ENCODE measurements at regions not wholly inside any gene's neighbourhood (a gene's known extent, or its start where the extent isn't known, plus 50 kb on each side); places are given as distances from the start of the nearest gene placed in this dataset.

DNA sequence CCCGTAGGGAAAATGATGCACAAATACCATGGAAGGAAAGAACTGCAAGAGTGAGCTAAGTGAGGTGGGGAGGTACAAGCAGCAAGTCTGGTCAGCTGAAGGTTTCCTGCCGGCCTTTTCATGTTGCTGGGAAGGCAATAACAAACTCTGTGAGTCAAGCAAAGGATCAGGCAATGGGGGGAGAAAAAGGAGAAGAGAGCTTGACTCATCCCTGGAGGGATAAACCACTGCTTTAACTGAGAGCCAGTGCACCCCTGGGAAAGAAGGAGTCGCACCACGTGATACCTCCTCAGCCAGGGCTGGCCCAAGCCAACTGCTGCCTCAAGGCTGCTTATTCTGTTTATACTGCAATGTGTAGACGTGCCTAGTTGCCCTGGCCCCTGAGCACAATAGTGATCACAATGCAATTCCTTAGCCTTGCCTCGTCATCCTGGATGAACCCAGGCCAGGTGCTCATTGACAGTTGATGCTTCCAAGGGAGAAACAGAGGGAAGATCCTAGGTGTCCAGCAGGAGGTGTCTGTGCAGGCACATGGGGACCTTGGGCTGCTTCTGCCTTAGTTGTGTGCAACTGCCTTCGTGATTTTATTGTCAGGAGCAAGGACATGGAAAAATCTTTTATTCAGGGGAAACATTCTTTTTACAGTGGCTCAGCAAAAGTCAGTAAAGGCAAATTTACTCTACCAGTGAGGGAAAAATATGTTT lies 203.0 kb upstream of the TUT7 start:
- no peak for DNase-seq
- Mint-ChIP-seq H3K27me3 (ENCODE audit: low read depth, poor library complexity) (peaks cover 18% of the 10 kb centered on the region), H3K27ac (no peak overlapping the region), H3K4me1 (peaks cover 11% of the 10 kb centered on the region), H3K36me3 (ENCODE audit: low read depth) (no peaks in the 10 kb centered on the region), H3K4me3 (no peak overlapping the region), H3K9me3 (no peaks in the 10 kb centered on the region)
- TF ChIP-seq, protein P1, sequence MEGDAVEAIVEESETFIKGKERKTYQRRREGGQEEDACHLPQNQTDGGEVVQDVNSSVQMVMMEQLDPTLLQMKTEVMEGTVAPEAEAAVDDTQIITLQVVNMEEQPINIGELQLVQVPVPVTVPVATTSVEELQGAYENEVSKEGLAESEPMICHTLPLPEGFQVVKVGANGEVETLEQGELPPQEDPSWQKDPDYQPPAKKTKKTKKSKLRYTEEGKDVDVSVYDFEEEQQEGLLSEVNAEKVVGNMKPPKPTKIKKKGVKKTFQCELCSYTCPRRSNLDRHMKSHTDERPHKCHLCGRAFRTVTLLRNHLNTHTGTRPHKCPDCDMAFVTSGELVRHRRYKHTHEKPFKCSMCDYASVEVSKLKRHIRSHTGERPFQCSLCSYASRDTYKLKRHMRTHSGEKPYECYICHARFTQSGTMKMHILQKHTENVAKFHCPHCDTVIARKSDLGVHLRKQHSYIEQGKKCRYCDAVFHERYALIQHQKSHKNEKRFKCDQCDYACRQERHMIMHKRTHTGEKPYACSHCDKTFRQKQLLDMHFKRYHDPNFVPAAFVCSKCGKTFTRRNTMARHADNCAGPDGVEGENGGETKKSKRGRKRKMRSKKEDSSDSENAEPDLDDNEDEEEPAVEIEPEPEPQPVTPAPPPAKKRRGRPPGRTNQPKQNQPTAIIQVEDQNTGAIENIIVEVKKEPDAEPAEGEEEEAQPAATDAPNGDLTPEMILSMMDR (IDR thresholded peaks at IDR 0.05) = no peak

DNA sequence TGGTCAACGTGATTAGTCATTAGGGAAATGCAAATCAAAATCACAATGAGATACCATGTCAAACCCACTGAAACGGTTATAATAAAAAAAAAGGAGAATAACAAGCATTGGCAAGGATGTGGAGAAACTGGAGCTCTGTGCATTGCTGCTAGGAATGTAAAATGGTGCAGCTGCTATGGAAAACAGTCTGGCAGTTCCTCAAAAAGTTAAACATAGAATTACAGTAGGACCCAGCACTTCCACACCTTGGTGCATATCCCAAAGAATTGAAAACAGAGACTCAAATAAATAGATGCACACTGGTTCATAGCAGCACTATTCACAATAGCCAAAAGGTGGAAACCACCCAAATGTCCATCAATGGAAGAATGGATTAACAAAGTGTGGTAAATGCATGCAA lies 201.5 kb upstream of the TUT7 start:
- no peak for DNase-seq
- Mint-ChIP-seq H3K9me3 (no peaks in the 10 kb centered on the region), H3K27ac (no peak overlapping the region), H3K36me3 (ENCODE audit: low read depth) (no peaks in the 10 kb centered on the region), H3K4me1 (peaks cover 11% of the 10 kb centered on the region), H3K27me3 (ENCODE audit: low read depth, poor library complexity) (peaks cover 9% of the 10 kb centered on the region), H3K4me3 (no peak overlapping the region)
- TF ChIP-seq, protein P1 (IDR thresholded peaks at IDR 0.05) = no peak

DNA sequence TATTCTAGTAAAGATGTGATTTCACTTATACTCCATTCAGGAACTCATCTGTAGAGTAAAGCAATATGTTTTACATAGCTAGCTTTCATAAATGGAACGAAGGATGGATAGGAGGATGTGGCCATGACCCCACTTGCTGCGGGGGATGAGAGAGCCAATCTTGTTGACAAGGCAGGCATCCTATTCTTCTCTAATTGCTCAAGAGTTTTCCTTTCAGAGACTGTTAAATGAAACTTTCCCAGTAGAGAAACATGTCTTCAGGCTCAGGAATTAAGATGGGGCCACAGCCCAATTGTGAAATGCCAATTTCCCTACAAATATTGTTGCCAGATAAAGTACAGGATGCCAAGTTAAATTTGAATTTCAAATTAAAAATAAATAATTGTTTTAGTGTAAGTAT lies 196.2 kb upstream of the TUT7 start:
- peaks cover 11% of the 10 kb centered on the region for H3K27me3 Mint-ChIP-seq (ENCODE audit: low read depth, poor library complexity)
- no peak for DNase-seq
- TF ChIP-seq, protein P1 (IDR thresholded peaks at IDR 0.05) = no peak
- no peaks in the 10 kb centered on the region for H3K36me3 Mint-ChIP-seq (ENCODE audit: low read depth)
- no peak overlapping the region for H3K4me3 Mint-ChIP-seq
- no peaks in the 10 kb centered on the region for H3K9me3 Mint-ChIP-seq
- peaks cover 14% of the 10 kb centered on the region for H3K4me1 Mint-ChIP-seq
- no peak overlapping the region for H3K27ac Mint-ChIP-seq

DNA sequence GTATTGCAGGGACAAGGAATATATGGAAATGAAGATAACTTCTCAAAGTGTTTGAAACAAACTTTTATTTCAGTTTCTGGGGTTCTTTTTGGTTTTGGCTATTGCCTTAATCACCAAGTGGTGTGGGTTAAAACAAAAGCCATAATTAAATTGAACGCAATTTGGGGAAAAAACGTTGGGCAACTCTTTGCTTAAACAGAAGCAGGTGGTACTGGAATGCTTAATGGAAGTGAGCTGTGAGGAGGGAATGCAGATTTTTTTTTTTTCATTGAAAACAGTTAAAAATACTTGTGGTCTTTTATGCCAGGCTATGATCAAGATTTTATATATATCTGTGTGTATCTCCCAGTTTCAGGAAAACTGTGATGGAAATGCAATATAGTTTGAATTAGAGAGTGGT lies 195.7 kb upstream of the TUT7 start:
- Mint-ChIP-seq H3K27ac (peak overlapping the region; percentile 13), H3K36me3 (ENCODE audit: low read depth) (no peaks in the 10 kb centered on the region), H3K27me3 (ENCODE audit: low read depth, poor library complexity) (peaks cover 11% of the 10 kb centered on the region), H3K4me3 (no peak overlapping the region), H3K9me3 (no peaks in the 10 kb centered on the region), H3K4me1 (peaks cover 19% of the 10 kb centered on the region)
- no peak for DNase-seq
- TF ChIP-seq, protein P1 (IDR thresholded peaks at IDR 0.05) = no peak

DNA sequence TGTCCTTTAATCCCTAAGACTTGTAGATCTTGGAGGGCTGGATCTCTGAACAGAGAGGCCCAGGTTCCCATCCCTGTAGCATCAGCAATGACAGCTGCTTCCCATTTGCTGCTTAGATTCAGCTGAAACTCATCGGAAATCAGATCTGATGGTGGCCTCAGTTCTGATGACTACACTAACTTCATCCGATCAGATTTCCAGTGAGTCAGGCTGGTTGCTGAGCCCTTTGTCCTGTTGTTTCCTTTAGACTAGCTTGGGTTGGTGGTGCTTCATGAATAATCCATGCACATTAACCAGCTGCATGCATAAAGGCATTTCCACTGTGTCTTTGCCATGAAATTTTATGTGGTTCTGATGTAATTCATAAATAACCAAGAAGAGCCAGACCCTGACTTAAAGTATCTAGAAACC lies 195.2 kb upstream of the TUT7 start:
- TF ChIP-seq, protein P1 (IDR thresholded peaks at IDR 0.05) = no peak
- Mint-ChIP-seq H3K4me1 (peaks cover 21% of the 10 kb centered on the region), H3K9me3 (no peaks in the 10 kb centered on the region), H3K36me3 (ENCODE audit: low read depth) (no peaks in the 10 kb centered on the region), H3K27me3 (ENCODE audit: low read depth, poor library complexity) (peaks cover 11% of the 10 kb centered on the region), H3K4me3 (no peak overlapping the region), H3K27ac (no peak overlapping the region)
- DNase-seq = no peak

DNA sequence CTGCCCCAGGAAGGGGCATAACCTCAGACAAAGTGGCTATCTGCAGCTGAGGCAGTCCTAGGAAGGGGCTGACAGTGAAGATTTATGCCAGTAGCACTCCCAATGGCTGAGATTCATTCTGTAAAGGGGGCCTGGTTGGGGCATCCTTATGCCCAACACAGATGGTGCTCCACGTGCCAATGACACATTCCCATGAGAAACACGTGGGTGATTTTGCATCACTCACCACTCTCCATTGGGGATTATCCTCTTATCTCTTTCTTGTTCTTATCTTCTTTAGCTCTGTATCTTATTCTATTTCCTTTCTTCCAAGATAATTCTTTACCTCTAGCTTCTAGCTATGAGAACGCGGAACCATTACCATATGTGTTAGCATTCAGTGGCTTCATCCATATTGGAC lies 194.0 kb upstream of the TUT7 start:
- Mint-ChIP-seq H3K4me1 (peaks cover 21% of the 10 kb centered on the region), H3K27me3 (ENCODE audit: low read depth, poor library complexity) (peaks cover 11% of the 10 kb centered on the region), H3K4me3 (no peak overlapping the region), H3K36me3 (ENCODE audit: low read depth) (no peaks in the 10 kb centered on the region), H3K9me3 (no peaks in the 10 kb centered on the region), H3K27ac (no peak overlapping the region)
- TF ChIP-seq, protein P1 (IDR thresholded peaks at IDR 0.05) = no peak
- DNase-seq = no peak

Data from nephron progenitor cell (in vitro differentiated cells).